ENCODE measurements at regions not wholly inside any gene's neighbourhood (a gene's known extent, or its start where the extent isn't known, plus 50 kb on each side); places are given as distances from the start of the nearest gene placed in this dataset.

- TF ChIP-seq CTCF (conservative IDR thresholded peaks at IDR 0.05; ENCODE audit: low read depth, low read length) (no peak), EZH2 (IDR thresholded peaks at IDR 0.05; ENCODE audit: borderline replicate concordance, low read depth, low read length, poor library complexity, severe bottlenecking) (no peak)
Observed at GRCh38 chr14:28305938-28306337, 460.6 kb upstream of the FOXG1 start.

Data from A673 (cell line).